H1 (cell line): ENCODE measurements at regions not wholly inside any gene's neighbourhood (a gene's known extent, or its start where the extent isn't known, plus 50 kb on each side); places are given as distances from the start of the nearest gene placed in this dataset.

Source experiments
- CTCF ChIA-PET: fragments of 300-600 bp; sonication (Branson Sonifier 250); formaldehyde crosslinking; loops from one replicate; lab custom pipeline; 2021; ENCODE audit not compliant: partially characterized antibody; lab: Charles Lee
- POLR2A ChIA-PET: fragments of 300-600 bp; sonication (Branson Sonifier 250); formaldehyde crosslinking; loops from one replicate; lab custom pipeline; 2021; ENCODE audit warnings: inconsistent platforms; ENCODE audit not compliant: partially characterized antibody; lab: Charles Lee
- DNase-seq, 2 experiments: peaks; one replicate each; pipeline versions ENCODE4 v3.0.0 to v3.0.0-alpha.2; 2010 to 2022; ENCODE audit warnings: low spot score in 2 of 2, low read depth in 1 of 2, mixed read lengths in 1 of 2
- FAIRE-seq: peaks from 2 replicates; lab custom pipeline; 2011; peaks lifted over from hg19 to GRCh38; lab: Jason Lieb, UNC
- H2AFZ ChIP-seq: 2 replicates; pipeline ENCODE4 v1.8.1; 2012; ENCODE audit warnings: low read length, inconsistent platforms
- H2AK5ac ChIP-seq: 2 replicates; pipeline ENCODE4 v1.6.1; 2013; ENCODE audit warnings: low read depth, low read length
- H2BK120ac ChIP-seq: replicated peaks from 2 replicates; pipeline ENCODE3; 2013; ENCODE audit warnings: low read depth, low read length, inconsistent platforms
- H2BK12ac ChIP-seq: 2 replicates; pipeline ENCODE4 v1.6.1; 2013; ENCODE audit warnings: low read depth, low read length
- H2BK15ac ChIP-seq: 2 replicates; pipeline ENCODE4 v1.6.1; 2013; ENCODE audit warnings: low read length
- H2BK20ac ChIP-seq: 2 replicates; pipeline ENCODE4 v1.6.1; 2013; ENCODE audit warnings: low read length
- H2BK5ac ChIP-seq: 2 replicates; pipeline ENCODE4 v1.6.1; 2013; ENCODE audit warnings: low read depth, low read length
- H3K14ac ChIP-seq: 2 replicates; pipeline ENCODE4 v1.6.1; 2013; ENCODE audit warnings: inconsistent platforms; ENCODE audit not compliant: insufficient read length
- H3K18ac ChIP-seq: 2 replicates; pipeline ENCODE4 v1.6.1; 2013; ENCODE audit warnings: low read length; ENCODE audit errors: extremely low read depth
- H3K23ac ChIP-seq: 2 replicates; pipeline ENCODE4 v1.6.1; 2013; ENCODE audit warnings: inconsistent platforms; ENCODE audit not compliant: insufficient read length
- H3K23me2 ChIP-seq: 2 replicates; pipeline ENCODE4 v1.6.1; 2013; ENCODE audit warnings: low read depth, low read length
- H3K27ac ChIP-seq: 2 replicates; pipeline ENCODE4 v1.6.1; 2011; ENCODE audit warnings: low read depth, low read length, inconsistent platforms
- H3K27me3 ChIP-seq, 4 experiments: replicated peaks in 1 of 4; 1 replicate in 1 of 4; 2 replicates in 3 of 4; pipeline versions ENCODE4 v1.6.1 to v1.8.1; 2011 to 2013; ENCODE audit warnings: low read length in 3 of 4, mild to moderate bottlenecking in 3 of 4, inconsistent platforms in 2 of 4, mixed read lengths in 2 of 4, moderate library complexity in 1 of 4; ENCODE audit not compliant: control insufficient read depth in 3 of 4, insufficient read depth in 3 of 4; ENCODE audit errors: extremely low read depth in 1 of 4
- H3K36me3 ChIP-seq, 4 experiments: 2 replicates each; pipeline versions ENCODE4 v1.6.1 to v1.8.1; 2011 to 2013; ENCODE audit warnings: mild to moderate bottlenecking in 4 of 4, low read length in 3 of 4, moderate library complexity in 2 of 4, control low read depth in 1 of 4, inconsistent platforms in 1 of 4; ENCODE audit not compliant: insufficient read depth in 4 of 4, control insufficient read depth in 2 of 4
- H3K4ac ChIP-seq: replicated peaks from 2 replicates; pipeline ENCODE3; 2013; ENCODE audit warnings: low read length, low read depth, mixed read lengths, inconsistent platforms; ENCODE audit not compliant: insufficient read length
- H3K4me1 ChIP-seq, 4 experiments: replicated peaks in 1 of 4; 1 replicate in 1 of 4; 2 replicates in 3 of 4; pipeline versions ENCODE4 v1.6.1 to v1.8.1; 2011 to 2013; ENCODE audit warnings: low read length in 3 of 4, inconsistent platforms in 2 of 4, mixed read lengths in 1 of 4; ENCODE audit not compliant: insufficient read depth in 4 of 4, control insufficient read depth in 3 of 4
- H3K4me2 ChIP-seq, 2 experiments: 2 replicates each; pipeline versions ENCODE4 v1.6.1 to v1.8.1; 2011 to 2013; ENCODE audit warnings: low read depth in 2 of 2, low read length in 2 of 2, control low read depth in 1 of 2, inconsistent platforms in 1 of 2, mild to moderate bottlenecking in 1 of 2; ENCODE audit not compliant: insufficient read depth in 1 of 2
- H3K4me3 ChIP-seq, 4 experiments: fragments of 200-600, 300-600 bp in 1 of 4; sonication (generic), shearing (Covaris generic), sonication (Bioruptor Twin) in 1 of 4; 2 replicates each; pipeline versions ENCODE4 v1.5.1 to v1.8.1; 2011 to 2016; ENCODE audit warnings: low read length in 4 of 4, low read depth in 3 of 4, control low read depth in 2 of 4, inconsistent platforms in 2 of 4, mild to moderate bottlenecking in 2 of 4, mixed read lengths in 1 of 4, moderate library complexity in 1 of 4; ENCODE audit not compliant: insufficient read depth in 2 of 4; ENCODE audit errors: extremely low read depth in 1 of 4
- H3K56ac ChIP-seq: replicated peaks from 2 replicates; pipeline ENCODE3; 2013; ENCODE audit warnings: low read depth, mild to moderate bottlenecking, mixed read lengths, low read length, inconsistent platforms; ENCODE audit not compliant: insufficient read length
- H3K79me1 ChIP-seq: 2 replicates; pipeline ENCODE4 v1.6.1; 2013; ENCODE audit warnings: low read depth, low read length, control low read depth
- H3K79me2 ChIP-seq, 2 experiments: 2 replicates each; pipeline versions ENCODE4 v1.6.1 to v1.8.1; 2012 to 2013; ENCODE audit warnings: low read length in 2 of 2, mild to moderate bottlenecking in 2 of 2, inconsistent platforms in 1 of 2; ENCODE audit not compliant: insufficient read depth in 2 of 2, control insufficient read depth in 1 of 2
- H3K9ac ChIP-seq, 4 experiments: replicated peaks in 1 of 4; 1 replicate in 1 of 4; 2 replicates in 3 of 4; pipeline versions ENCODE4 v1.6.1 to v1.8.1; 2011 to 2013; ENCODE audit warnings: low read depth in 3 of 4, low read length in 3 of 4, control low read depth in 2 of 4, mild to moderate bottlenecking in 2 of 4, moderate library complexity in 2 of 4, inconsistent platforms in 1 of 4; ENCODE audit errors: extremely low read depth in 1 of 4
- H3K9me3 ChIP-seq, 2 experiments: 2 replicates each; pipeline versions ENCODE4 v1.6.1 to v1.8.1; 2012 to 2013; ENCODE audit warnings: mild to moderate bottlenecking in 2 of 2, moderate library complexity in 2 of 2, control low read depth in 1 of 2, inconsistent platforms in 1 of 2, low read depth in 1 of 2, low read length in 1 of 2, mixed read lengths in 1 of 2; ENCODE audit not compliant: insufficient read depth in 2 of 2
- H4K20me1 ChIP-seq, 2 experiments: replicated peaks in 1 of 2; 2 replicates each; pipeline versions ENCODE3 to v1.8.1; 2011 to 2013; ENCODE audit warnings: inconsistent platforms in 2 of 2, low read length in 2 of 2, mild to moderate bottlenecking in 1 of 2; ENCODE audit not compliant: insufficient read depth in 2 of 2, control insufficient read depth in 1 of 2
- H4K5ac ChIP-seq: 2 replicates; pipeline ENCODE4 v1.6.1; 2013; ENCODE audit warnings: low read length, low read depth, mixed read lengths, inconsistent platforms; ENCODE audit not compliant: insufficient read length
- H4K8ac ChIP-seq: 2 replicates; pipeline ENCODE4 v1.8.0; 2013; ENCODE audit warnings: mild to moderate bottlenecking, moderate library complexity, low read length, inconsistent platforms; ENCODE audit not compliant: insufficient read depth; ENCODE audit errors: extremely low read depth
- H4K91ac ChIP-seq: replicated peaks from 2 replicates; pipeline ENCODE3; 2013; ENCODE audit warnings: low read length, mixed read lengths, inconsistent platforms; ENCODE audit not compliant: insufficient read length
- BACH1 ChIP-seq: IDR thresholded peaks from 2 replicates; pipeline ENCODE4 v1.6.1; 2012; ENCODE audit warnings: low read length, improper control_type of control experiment
- BCL11A ChIP-seq, 2 experiments: IDR thresholded peaks; one replicate each; pipeline ENCODE4 v1.6.1; 2011; ENCODE audit warnings: low read depth in 2 of 2, low read length in 2 of 2, mild to moderate bottlenecking in 2 of 2
- CBX5 ChIP-seq: fragments of 300-800, 300-1000 bp; sonication (generic); IDR thresholded peaks from 2 replicates; pipeline ENCODE4 v1.7.1; 2016; ENCODE audit warnings: antibody characterized with exemption, low read length, low read depth
- CBX8 ChIP-seq: fragments of 300-800, 300-1000 bp; sonication (generic); IDR thresholded peaks from 2 replicates; pipeline ENCODE4 v1.7.1; 2016; ENCODE audit warnings: low read depth, low read length, borderline replicate concordance
- E2F6 ChIP-seq: IDR thresholded peaks from 2 replicates; pipeline ENCODE4 v1.6.1; 2012; ENCODE audit warnings: inconsistent platforms
- GABPA ChIP-seq: IDR thresholded peaks from 2 replicates; pipeline ENCODE4 v1.6.1; 2011; ENCODE audit warnings: mild to moderate bottlenecking, low read length, moderate library complexity, borderline replicate concordance; ENCODE audit not compliant: insufficient read depth
- RBBP5 ChIP-seq: IDR thresholded peaks from 2 replicates; pipeline ENCODE4 v1.7.1; 2012; ENCODE audit warnings: low read depth, mild to moderate bottlenecking, inconsistent platforms, low read length, moderate library complexity, borderline replicate concordance
- WGBS, 2 experiments: shearing (Covaris generic) in 1 of 2; methylation state at CpG; one replicate each; pipeline versions ENCODE4 v1.1.6 to v1.1.7; 2013 to 2015; ENCODE audit warnings: low lambda C conversion rate in 2 of 2, mixed read lengths in 2 of 2, inconsistent platforms in 1 of 2, low coverage in 1 of 2, missing lambda C conversion rate in 1 of 2; ENCODE audit not compliant: insufficient replicate concordance in 2 of 2, insufficient coverage in 1 of 2, insufficient read length in 1 of 2; ENCODE audit errors: extremely low coverage in 1 of 2, missing lambda C conversion rate in 1 of 2; 5-methylcytosine and 5-hydroxymethylcytosine counted together

- TF ChIP-seq CBX8 = no peak
Observed at GRCh38 chr6:49151957-49152356, 311.1 kb downstream of the MMUT start (continued).

- Histone ChIP-seq H3K36me3 (no peaks in the 10 kb centered on the region), H3K4me1 (peaks cover 0 to 7% (median 0%) of the 10 kb centered on the region in 4 experiments; a peak in 4 of 7 replicates), H3K23ac (no peak overlapping the region), H3K14ac (no peak overlapping the region), H3K27ac (no peak overlapping the region), H2BK12ac (no peak overlapping the region), H4K8ac (no peak overlapping the region), H3K27me3 (no peaks in the 10 kb centered on the region), H3K4ac (no peak overlapping the region), H4K5ac (no peak overlapping the region), H3K56ac (no peak overlapping the region), H3K23me2 (no peaks in the 10 kb centered on the region), H4K20me1 (no peaks in the 10 kb centered on the region), H3K79me2 (no peaks in the 10 kb centered on the region), H3K79me1 (no peaks in the 10 kb centered on the region), H3K4me3 (no peak overlapping the region), H2AK5ac (no peak overlapping the region), H2BK20ac (no peak overlapping the region), H2BK15ac (no peak overlapping the region), H2BK120ac (no peak overlapping the region), H3K4me2 (no peak overlapping the region), H2AFZ (no peak overlapping the region), H3K18ac (no peak overlapping the region), H2BK5ac (no peak overlapping the region), H4K91ac (no peak overlapping the region), H3K9ac (no peak overlapping the region), H3K9me3 (no peaks in the 10 kb centered on the region)
- ChIA-PET POLR2A (no interaction called here), CTCF (no interaction called here)
- DNase-seq (no peak), FAIRE-seq (no peak)
- WGBS, 2 experiments = 95% methylated on average over 3 of the region's 3 CpGs; no CpG with 5 or more reads in 1 of the 2 experiments
- TF ChIP-seq BCL11A (IDR thresholded peaks at IDR 0.05; ENCODE audit: low read depth in 2 of 2, low read length in 2 of 2) (no peak), GABPA (no peak), CBX5 (no peak), E2F6 (no peak), RBBP5 (no peak), BACH1 (no peak)
Observed at GRCh38 chr6:49151461-49151860, 311.6 kb downstream of the MMUT start.
